Vagina (tissue), 2 donors: ENCODE measurements at regions not wholly inside any gene's neighbourhood (a gene's known extent, or its start where the extent isn't known, plus 50 kb on each side); places are given as distances from the start of the nearest gene placed in this dataset.

Source experiments
- POLR2A ChIP-seq, 2 donors: fragments of 450-650 bp; IDR thresholded peaks; one replicate each; pipeline ENCODE4 v1.6.1; 2017; ENCODE audit warnings: antibody characterized with exemption in 2 of 2, mild to moderate bottlenecking in 2 of 2, moderate library complexity in 2 of 2
- POLR2AphosphoS5 ChIP-seq, 2 donors: sonication (generic); formaldehyde crosslinking; IDR thresholded peaks; one replicate each; pipeline ENCODE4 v1.9.0; 2017; ENCODE audit warnings: antibody characterized with exemption in 2 of 2, mild to moderate bottlenecking in 2 of 2, low read depth in 1 of 2; ENCODE audit not compliant: insufficient read depth in 1 of 2
- TF ChIP-seq, protein P1 (sequence below), 3 experiments: fragments of 450-650 bp in 2 of 3; fragments of 200-600 bp in 1 of 3; sonication (generic) in 1 of 3; IDR thresholded peaks; one replicate each; pipeline ENCODE4 v1.5.1; 2017 to 2019; ENCODE audit warnings: antibody characterized with exemption in 3 of 3, mild to moderate bottlenecking in 2 of 3, moderate library complexity in 2 of 3

DNA sequence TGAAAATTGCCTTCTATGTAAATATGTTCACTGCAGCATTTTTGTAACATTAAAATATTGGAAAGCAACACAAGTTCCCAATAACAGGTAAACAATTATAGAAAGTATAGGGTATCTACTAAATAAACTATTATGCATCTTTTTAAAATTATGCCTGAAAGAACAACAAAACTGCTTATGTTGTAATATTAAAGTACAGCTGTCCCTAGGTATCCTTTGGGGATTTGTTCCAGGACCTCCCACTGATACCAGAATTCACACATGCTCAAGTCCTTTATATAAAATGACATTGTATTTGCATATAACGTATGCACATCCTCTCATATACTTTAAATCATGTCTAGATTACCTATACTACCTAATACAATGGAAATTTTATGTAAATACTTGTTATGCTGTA is 121.8 kb upstream of the TNFSF4 start:
- TF ChIP-seq, protein P1, sequence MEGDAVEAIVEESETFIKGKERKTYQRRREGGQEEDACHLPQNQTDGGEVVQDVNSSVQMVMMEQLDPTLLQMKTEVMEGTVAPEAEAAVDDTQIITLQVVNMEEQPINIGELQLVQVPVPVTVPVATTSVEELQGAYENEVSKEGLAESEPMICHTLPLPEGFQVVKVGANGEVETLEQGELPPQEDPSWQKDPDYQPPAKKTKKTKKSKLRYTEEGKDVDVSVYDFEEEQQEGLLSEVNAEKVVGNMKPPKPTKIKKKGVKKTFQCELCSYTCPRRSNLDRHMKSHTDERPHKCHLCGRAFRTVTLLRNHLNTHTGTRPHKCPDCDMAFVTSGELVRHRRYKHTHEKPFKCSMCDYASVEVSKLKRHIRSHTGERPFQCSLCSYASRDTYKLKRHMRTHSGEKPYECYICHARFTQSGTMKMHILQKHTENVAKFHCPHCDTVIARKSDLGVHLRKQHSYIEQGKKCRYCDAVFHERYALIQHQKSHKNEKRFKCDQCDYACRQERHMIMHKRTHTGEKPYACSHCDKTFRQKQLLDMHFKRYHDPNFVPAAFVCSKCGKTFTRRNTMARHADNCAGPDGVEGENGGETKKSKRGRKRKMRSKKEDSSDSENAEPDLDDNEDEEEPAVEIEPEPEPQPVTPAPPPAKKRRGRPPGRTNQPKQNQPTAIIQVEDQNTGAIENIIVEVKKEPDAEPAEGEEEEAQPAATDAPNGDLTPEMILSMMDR (IDR thresholded peaks at IDR 0.05): no peak
- no peak for TF ChIP-seq POLR2AphosphoS5 (IDR thresholded peaks at IDR 0.05; ENCODE audit: insufficient read depth in 1 of 2, low read depth in 1 of 2)
- no peak for TF ChIP-seq POLR2A (IDR thresholded peaks at IDR 0.05)
